ENCODE measurements at regions not wholly inside any gene's neighbourhood (a gene's known extent, or its start where the extent isn't known, plus 50 kb on each side); places are given as distances from the start of the nearest gene placed in this dataset.

DNA sequence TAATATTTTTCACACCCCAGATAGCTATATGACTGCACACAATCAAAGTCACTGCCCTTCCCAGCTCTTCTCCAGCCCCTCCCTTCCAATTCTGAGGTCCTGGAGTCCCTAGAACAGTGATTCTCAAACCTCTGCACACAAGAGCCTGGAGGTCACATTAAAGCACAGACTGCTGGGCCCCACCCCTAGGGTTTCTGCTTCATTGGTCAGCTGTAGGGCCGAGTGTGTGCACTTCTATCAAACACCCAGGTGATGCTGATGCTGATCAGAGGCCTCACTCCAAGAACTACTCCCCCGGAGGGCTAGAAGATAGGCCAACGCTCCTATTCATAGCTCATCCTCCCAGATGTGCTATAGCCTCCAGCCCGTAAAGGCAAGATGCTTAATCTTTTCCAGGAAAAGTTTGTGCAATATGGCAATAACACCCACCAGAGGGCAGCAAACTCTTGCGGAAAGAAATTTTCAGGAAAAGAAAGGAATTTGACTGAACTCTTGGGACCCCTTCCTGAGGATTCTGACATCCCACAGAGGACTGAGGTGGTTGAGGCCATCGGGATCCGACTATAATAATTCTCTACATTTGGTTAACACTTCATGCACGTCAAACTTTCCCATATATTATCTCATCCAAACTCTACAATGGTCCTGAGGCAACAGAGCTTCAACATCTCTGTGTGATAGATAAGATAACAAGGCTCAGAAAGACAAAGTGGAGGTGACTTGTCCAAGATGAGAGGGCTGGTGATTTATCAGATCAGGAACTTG, 194.2 kb upstream of the PKDCC start:
- peak; percentile 77 for DNase-seq

- no peak for DNase-seq
Measured at GRCh38 chr2:41854227-41854626, 193.6 kb upstream of the PKDCC start.

- no peak for DNase-seq
Measured at GRCh38 chr2:41856946-41857345, 190.9 kb upstream of the PKDCC start.

DNA sequence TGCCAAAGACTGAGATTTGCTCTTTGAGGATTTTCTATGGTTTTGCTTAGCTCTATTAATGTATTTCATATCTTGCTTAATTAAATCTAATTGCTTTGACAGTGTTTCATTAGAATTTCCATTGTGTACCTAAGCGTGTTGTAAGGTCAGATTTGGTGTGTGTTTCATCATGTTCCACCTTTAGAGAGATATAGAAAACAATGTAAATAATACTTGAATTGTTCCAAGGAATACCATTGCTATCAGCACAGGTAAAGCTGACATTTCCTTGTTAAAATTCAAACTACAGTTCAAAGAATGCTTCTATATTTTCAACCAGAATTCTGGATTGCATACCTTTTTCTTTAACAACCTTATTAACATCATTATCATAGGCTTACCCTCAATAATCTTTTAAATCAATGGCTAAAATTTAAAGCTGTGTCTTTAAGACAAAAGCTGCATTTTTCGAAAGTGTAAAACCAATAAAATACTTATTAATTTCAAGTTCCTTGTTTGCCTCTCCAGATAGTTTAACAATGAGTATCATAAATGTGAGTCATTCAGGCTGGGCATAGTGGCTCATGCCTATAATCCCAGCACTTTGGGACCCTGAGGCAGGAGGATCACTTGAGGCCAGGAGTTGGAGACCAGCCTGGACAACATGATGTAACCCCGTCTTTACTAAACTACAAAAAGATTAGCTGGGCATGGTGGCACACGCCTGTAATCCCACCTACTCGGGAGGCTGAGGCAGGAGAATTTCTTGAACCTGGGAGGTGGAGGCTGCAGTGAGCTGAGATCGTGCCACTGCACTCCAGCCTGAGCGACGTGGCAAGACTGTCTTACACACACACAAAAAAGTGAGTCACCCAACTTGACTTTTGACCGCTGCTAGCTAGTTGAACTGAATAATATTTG, 188.0 kb upstream of the PKDCC start:
- no peak for DNase-seq

GRCh38 chr2:41863062-41863461, 184.8 kb upstream of the PKDCC start:
- no peak for DNase-seq

DNA sequence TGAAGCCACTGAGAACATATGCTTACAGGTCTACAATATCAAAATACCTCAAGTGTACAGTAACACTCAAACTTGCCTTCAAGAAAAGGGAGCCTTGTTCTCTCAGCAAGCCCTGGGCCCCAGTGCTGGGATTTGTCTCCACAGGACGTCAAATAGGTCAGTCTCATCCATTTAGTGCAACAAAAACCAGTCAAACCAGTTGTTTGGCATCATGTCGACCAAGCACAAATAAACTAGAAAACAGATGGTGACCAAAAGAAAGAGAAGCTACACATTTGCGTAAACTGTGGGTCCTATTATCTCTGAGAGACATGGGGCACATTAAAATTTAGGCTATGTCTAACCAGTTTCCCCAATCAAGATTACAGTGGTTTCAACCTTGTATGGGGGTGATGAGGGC, 182.6 kb upstream of the PKDCC start:
- DNase-seq: no peak

GRCh38 chr2:41867553-41867952, 180.3 kb upstream of the PKDCC start:
- DNase-seq: no peak

- DNase-seq: peak; percentile 74
Measured at GRCh38 chr2:41869542-41870264, 178.1 kb upstream of the PKDCC start.

DNA sequence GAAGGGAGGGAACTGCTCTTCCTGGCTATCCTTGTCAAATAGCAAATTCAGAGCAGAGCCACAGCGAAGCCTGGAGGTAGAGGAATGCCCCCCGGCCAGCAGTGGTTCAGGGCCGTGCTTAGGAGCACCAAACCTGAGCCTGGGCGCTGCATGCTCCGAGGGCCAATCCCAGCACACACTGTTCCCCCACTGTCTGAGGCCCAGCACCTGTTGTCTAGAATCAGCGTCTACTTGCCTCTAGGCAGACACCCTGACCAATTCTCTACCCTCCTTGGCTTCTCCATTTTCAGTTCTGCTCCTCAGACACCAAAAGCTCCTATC, 177.6 kb upstream of the PKDCC start:
- no peak for DNase-seq

DNA sequence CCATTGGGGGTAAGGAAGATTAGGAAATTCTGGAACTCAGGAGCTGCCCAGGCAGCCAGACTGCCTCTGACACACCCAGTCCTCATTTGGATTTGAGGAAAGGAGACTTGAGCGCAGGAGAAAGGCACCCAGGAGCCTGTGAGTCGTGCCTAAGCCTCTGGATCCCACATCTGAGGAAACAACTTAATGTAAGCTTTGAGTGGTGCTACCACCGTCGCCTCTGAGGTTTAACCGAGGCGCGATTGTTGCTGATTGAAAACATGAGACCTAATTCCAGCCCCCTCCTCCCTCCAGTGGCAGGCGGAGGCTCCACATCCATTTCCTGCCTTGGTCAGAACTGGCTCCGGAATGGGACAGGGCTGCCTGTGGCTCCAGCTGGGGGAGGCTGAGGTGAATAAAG, 176.7 kb upstream of the PKDCC start:
- no peak for DNase-seq

DNA sequence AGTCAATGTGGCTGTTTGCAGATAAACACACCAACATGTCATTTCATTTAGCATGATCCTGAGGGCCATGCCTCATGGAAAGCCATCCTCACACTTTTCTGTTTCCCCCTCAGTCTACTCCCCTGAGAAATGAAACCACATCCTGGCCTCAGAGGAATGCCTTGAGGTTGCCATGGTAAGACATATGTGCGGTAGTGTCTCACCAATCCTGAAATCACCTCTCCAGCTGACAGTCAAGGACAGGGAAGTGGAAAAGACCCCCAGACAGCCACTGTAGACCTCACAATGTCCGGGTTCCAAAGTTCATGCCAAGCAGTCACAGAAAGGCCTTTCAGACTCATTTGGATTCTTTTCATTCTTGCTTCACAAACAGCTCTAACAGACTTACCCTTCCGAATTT, 175.2 kb upstream of the PKDCC start:
- DNase-seq: no peak

GRCh38 chr2:41873102-41874031, 174.5 kb upstream of the PKDCC start:
- DNase-seq: no peak

DNA sequence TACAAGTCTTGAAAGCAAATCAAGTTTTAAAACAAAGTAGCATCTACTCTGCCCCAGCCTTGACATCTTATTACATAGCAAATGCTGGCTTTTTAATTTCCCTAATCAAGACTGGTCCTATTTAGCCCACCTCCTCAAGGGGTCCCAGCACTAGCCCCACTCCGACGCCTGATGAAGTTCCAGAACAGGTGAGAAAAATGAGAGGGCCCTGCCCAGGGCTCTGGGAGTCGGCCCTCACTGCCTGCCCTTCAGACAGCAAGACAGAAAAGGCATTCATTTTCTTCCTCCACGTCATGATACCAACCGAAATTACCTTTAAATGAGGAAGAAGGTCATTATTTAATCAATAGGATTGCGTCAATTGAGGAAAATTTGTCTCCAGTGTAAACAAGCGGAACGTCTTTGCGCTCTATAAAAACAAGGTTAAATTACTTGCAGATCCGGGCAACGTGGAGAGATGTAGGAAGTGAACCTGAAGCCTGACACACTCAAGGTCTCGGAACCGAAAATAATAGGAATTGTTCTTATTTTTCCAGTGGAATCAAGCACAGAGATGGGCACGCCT, 170.6 kb upstream of the PKDCC start:
- no peak for DNase-seq

DNA sequence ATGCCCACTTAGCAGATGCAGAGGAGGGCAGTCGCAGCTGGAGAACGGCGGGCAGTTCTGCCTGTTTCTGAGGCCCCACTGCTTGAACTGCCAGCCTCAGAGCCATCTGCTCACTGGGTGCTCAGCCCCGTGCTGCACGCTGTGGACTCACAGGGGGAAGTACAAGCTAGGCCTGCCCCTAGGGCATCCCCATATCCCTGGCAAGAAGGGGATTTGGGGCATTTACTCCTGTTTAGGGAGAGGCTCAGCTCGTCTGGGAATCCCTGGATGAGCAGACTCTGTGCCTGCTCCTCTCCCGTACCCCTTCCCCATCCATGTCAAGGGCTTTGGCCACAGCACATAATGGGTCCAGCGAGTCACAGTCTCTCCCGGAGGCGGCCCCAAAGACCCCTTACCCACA, 169.8 kb upstream of the PKDCC start:
- no peak for DNase-seq

- no peak for DNase-seq
Measured at GRCh38 chr2:41878716-41879234, 169.0 kb upstream of the PKDCC start.

- DNase-seq: peak; percentile 71
Measured at GRCh38 chr2:41879235-41879916, 168.4 kb upstream of the PKDCC start.

DNA sequence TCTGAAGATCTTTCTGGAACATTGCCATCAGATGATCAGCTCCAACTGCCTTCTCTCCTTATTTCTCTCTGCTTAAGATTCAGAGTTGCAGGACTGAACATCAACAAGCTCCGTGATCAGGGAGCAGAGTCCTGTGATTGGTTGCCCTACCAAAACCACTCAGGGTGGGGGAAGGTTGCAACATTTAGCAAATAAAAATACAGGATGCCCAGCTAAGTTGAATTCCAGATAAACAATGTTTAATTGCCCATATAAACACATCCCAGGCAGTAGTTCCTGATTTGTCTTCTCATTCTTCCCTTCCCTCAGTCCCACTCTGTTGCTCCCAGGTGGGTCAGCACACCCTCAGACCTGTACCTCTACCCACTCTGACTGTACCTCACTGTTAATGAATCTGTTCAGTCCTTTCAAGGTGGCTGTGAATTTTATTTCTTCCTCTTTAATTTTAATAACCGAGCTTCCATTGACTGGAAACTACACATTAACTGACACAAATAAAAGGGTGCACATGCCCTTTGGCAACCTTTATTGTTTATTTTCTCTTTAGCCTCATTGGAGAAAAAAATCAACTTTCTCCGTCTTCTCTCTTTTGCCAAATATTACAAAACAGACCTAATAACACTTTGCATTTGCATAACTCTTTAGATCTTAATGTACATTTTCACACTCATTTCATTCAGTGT, 167.1 kb upstream of the PKDCC start:
- DNase-seq: no peak

DNA sequence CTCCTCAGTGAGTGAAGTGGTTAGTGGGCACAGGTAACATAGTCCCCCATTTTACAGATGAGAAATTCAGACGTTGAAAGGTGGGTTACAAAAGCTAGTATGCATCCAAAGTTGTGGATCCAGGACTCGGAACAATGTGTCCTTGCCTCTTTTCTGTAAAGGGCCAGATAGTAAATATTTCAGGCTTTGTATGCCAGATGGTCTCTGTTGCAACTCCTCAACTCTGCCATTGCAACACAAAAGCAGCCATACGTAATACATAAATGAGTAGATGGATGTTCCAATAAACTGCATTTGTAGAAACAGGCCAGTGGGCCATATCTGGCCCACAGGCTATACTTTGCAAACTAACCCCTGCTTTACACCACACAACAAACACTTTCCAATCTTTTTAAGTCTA, 166.6 kb upstream of the PKDCC start:
- no peak for DNase-seq

DNA sequence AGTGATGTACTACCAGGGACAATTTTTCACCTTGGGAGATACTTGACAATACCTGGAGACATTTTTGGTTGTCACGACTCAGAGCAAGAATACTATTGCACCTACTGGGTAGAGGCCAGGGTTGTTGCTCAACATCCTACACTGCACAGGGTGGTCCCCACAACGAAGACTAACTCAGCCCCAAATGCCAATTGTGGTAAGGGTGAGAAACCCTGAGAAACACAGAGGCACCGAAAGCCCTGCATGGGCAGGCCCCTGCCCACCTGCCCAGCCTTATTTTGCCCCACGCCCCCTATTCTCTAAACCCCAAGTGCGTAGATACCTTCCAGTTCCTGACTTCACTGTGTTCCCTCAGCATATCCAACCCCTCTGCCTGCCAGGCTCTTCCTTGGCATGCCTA, 163.1 kb upstream of the PKDCC start:
- DNase-seq: no peak

DNA sequence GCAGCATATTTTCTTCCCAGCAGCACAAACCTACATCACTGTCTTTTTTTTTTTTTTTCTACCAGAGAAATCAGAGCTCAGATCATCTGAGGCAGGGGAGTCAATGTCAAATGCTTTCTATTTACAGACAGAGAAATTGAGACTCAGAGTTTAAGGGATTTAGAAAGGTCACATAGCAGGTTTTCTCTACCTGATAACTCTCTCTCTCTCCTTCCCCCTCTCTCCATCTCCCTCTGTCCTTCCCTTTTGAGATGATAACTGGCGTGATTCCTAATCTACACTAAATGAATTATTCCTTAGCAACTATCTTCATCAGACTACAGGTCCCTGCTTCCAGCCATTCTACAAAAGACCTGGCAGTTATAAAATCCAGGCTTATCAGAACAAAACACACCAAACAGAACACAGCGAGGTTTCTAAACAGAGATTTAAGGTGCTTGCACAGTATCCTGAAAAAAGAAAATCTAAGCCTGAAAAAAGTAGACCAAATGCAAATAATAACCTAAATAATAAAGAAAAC, 161.6 kb upstream of the PKDCC start:
- DNase-seq: no peak
